Spleen (tissue), 11 donors: ENCODE measurements at regions not wholly inside any gene's neighbourhood (a gene's known extent, or its start where the extent isn't known, plus 50 kb on each side); places are given as distances from the start of the nearest gene placed in this dataset.

ENCODE experiments used
- DNase-seq: peaks from one replicate; pipeline ENCODE4 v3.0.0-alpha.2; 2020
- H3K27ac ChIP-seq, 8 donors: fragments of 200-600 bp; sonication (generic) in 7 of 8; 1 replicate in 4 of 8; 2 replicates in 4 of 8; pipeline versions ENCODE4 v1.5.0 to v1.8.0; 2016 to 2021; ENCODE audit warnings: inconsistent platforms in 4 of 8, mild to moderate bottlenecking in 4 of 8, moderate library complexity in 1 of 8
- H3K27me3 ChIP-seq, 7 donors: fragments of 200-600 bp; sonication (generic) in 6 of 7; replicated peaks in 1 of 7; 1 replicate in 4 of 7; 2 replicates in 3 of 7; pipeline versions ENCODE4 v1.5.0 to v1.8.0; 2016 to 2021; ENCODE audit warnings: inconsistent platforms in 3 of 7, mild to moderate bottlenecking in 1 of 7
- H3K36me3 ChIP-seq, 6 donors: fragments of 200-600 bp; sonication (generic) in 5 of 6; 1 replicate in 4 of 6; 2 replicates in 2 of 6; pipeline versions ENCODE4 v1.5.0 to v1.8.0; 2016 to 2021; ENCODE audit warnings: inconsistent platforms in 2 of 6
- H3K4me1 ChIP-seq, 6 donors: fragments of 200-600 bp; sonication (generic) in 5 of 6; 1 replicate in 3 of 6; 2 replicates in 3 of 6; pipeline versions ENCODE4 v1.5.0 to v1.8.0; 2016 to 2021; ENCODE audit warnings: inconsistent platforms in 3 of 6
- H3K4me3 ChIP-seq, 8 donors: fragments of 200-600 bp; sonication (generic) in 7 of 8; 1 replicate in 4 of 8; 2 replicates in 4 of 8; pipeline versions ENCODE4 v1.5.0 to v1.8.0; 2016 to 2021; ENCODE audit warnings: inconsistent platforms in 4 of 8, mild to moderate bottlenecking in 4 of 8, moderate library complexity in 2 of 8
- H3K9me3 ChIP-seq, 8 donors: fragments of 200-600 bp; sonication (generic) in 7 of 8; 1 replicate in 4 of 8; 2 replicates in 4 of 8; pipeline versions ENCODE4 v1.5.0 to v1.8.0; 2016 to 2021; ENCODE audit warnings: inconsistent platforms in 4 of 8
- POLR2A ChIP-seq, 3 donors: fragments of 450-650 bp; IDR thresholded peaks; one replicate each; pipeline ENCODE4 v1.5.1; 2017; ENCODE audit warnings: antibody characterized with exemption in 3 of 3, mild to moderate bottlenecking in 1 of 3
- POLR2AphosphoS5 ChIP-seq, 3 donors: sonication (generic); formaldehyde crosslinking; IDR thresholded peaks; one replicate each; pipeline ENCODE4 v1.5.1; 2017; ENCODE audit warnings: antibody characterized with exemption in 3 of 3
- WGBS, 5 donors: extraction: QIAGEN DNeasy Blood & Tissue Kit in 3 of 5; methylation state at CpG; one replicate each; pipeline versions ENCODE4 v1.1.5 to v1.1.7; 2013 to 2018; 5-methylcytosine and 5-hydroxymethylcytosine counted together
- intact Hi-C: fragments of 100-400 bp; cut with DNase I; formaldehyde crosslinking; loops from one replicate; pipeline ENCODE4 v1.15.0; 2023; ENCODE audit warnings: low total_unique reads
- TF ChIP-seq, protein P1 (sequence below), 11 experiments: fragments of 200-600 bp in 7 of 11; fragments of 450-650 bp in 4 of 11; sonication (generic) in 4 of 11; IDR thresholded peaks in 8 of 11; conservative IDR thresholded peaks in 3 of 11; 1 replicate in 7 of 11; 2 replicates in 4 of 11; pipeline versions ENCODE4 v1.4.0 to v1.8.0; 2016 to 2021; ENCODE audit warnings: antibody characterized with exemption in 11 of 11, inconsistent platforms in 4 of 11, mild to moderate bottlenecking in 1 of 11
- donor health status: healthy with polysubstance abuse.
- donor health status: DM: no; HTN: no; CAD: no; lungs with moderate emphysema.
- donor health status: DM: no; HTN: no; CAD: no.
- donor health status: Bipolar disorder and iron deficiency.
- donor health status: healthy.
- donor health status: DM: no; HTN: no; CAD: no.
- donor health status: DM: yes; HTN: yes; CAD: no.

- TF ChIP-seq, protein P1, sequence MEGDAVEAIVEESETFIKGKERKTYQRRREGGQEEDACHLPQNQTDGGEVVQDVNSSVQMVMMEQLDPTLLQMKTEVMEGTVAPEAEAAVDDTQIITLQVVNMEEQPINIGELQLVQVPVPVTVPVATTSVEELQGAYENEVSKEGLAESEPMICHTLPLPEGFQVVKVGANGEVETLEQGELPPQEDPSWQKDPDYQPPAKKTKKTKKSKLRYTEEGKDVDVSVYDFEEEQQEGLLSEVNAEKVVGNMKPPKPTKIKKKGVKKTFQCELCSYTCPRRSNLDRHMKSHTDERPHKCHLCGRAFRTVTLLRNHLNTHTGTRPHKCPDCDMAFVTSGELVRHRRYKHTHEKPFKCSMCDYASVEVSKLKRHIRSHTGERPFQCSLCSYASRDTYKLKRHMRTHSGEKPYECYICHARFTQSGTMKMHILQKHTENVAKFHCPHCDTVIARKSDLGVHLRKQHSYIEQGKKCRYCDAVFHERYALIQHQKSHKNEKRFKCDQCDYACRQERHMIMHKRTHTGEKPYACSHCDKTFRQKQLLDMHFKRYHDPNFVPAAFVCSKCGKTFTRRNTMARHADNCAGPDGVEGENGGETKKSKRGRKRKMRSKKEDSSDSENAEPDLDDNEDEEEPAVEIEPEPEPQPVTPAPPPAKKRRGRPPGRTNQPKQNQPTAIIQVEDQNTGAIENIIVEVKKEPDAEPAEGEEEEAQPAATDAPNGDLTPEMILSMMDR (IDR thresholded peaks at IDR 0.05 in 8 of 11, conservative IDR thresholded peaks at IDR 0.05 in 3 of 11) = no peak
- TF ChIP-seq POLR2AphosphoS5 (IDR thresholded peaks at IDR 0.05) (no peak), POLR2A (IDR thresholded peaks at IDR 0.05) (no peak)
- Histone ChIP-seq H3K9me3 (peaks cover 0 to under 1% (median 0%) of the 10 kb centered on the region in 8 donors), H3K4me1 (no peaks in the 10 kb centered on the region), H3K27me3 (peaks cover 0 to 13% (median 0%) of the 10 kb centered on the region in 7 donors), H3K36me3 (no peaks in the 10 kb centered on the region), H3K4me3 (no peak overlapping the region), H3K27ac (no peak overlapping the region)
- no peak for DNase-seq
- 75 to 92% (median 87%) methylated on average over 2 of the region's 2 CpGs for WGBS, 5 donors
- intact Hi-C loops = no loop called here
Measured at GRCh38 chr11:134679592-134679991, 267.6 kb upstream of the B3GAT1 start.

- peak; percentile 65 for DNase-seq
- Histone ChIP-seq H3K36me3 (no peaks in the 10 kb centered on the region), H3K27me3 (peaks cover 0 to 13% (median 0%) of the 10 kb centered on the region in 7 donors), H3K4me1 (no peaks in the 10 kb centered on the region), H3K4me3 (no peak overlapping the region), H3K9me3 (peaks cover 0 to 9% (median 0%) of the 10 kb centered on the region in 8 donors), H3K27ac (no peak overlapping the region)
- TF ChIP-seq POLR2AphosphoS5 (IDR thresholded peaks at IDR 0.05) = no peak
- no peak for TF ChIP-seq POLR2A (IDR thresholded peaks at IDR 0.05)
- TF ChIP-seq, protein P1 (IDR thresholded peaks at IDR 0.05 in 8 of 11, conservative IDR thresholded peaks at IDR 0.05 in 3 of 11) = no peak
- WGBS, 5 donors = 60 to 82% (median 72%) methylated on average over 3 of the region's 3 CpGs
- intact Hi-C loops = no loop called here
Measured at GRCh38 chr11:134678744-134679143, 266.7 kb upstream of the B3GAT1 start.

DNA sequence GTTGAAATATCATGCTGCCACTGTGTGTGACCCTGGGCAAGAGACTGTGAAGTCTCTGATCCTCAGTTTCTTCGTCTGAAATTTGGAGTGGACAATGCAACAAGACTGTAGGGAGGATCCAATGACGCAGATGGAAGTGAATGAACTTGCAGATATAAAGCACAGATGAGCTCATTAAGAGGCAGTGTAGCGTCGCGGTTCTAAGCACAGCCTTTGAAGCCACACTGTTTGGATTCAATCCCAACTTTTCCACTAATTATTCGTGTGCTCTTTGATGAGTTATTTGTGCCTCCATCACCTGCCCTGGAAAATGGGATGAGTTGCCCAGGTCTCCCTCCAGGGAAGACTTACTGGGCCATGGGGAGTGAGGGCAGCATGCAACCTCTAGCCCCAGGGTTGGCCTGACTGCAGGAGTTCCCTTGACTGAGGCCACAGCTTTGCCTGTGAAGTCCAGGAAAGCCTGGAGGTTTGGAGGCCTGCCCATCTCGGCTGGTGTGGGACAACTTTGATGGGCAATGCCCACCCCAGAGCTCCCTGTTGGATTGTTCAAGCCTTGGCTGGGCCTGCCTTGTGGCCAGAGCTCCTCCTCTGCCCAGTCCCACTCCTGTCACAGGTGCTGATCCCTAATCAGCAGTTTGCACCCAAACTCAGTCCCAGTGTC lies 266.0 kb upstream of the B3GAT1 start:
- Histone ChIP-seq H3K27me3 (peaks cover 0 to 13% (median 0%) of the 10 kb centered on the region in 7 donors), H3K27ac (no peak overlapping the region), H3K9me3 (peaks cover 0 to 12% (median 0%) of the 10 kb centered on the region in 8 donors), H3K4me1 (no peaks in the 10 kb centered on the region), H3K4me3 (no peak overlapping the region), H3K36me3 (no peaks in the 10 kb centered on the region)
- intact Hi-C loops = no loop called here
- DNase-seq = peak; percentile 38
- TF ChIP-seq POLR2AphosphoS5 (IDR thresholded peaks at IDR 0.05) = no peak
- no peak for TF ChIP-seq POLR2A (IDR thresholded peaks at IDR 0.05)
- TF ChIP-seq, protein P1 (IDR thresholded peaks at IDR 0.05 in 8 of 11, conservative IDR thresholded peaks at IDR 0.05 in 3 of 11) = no peak
- WGBS, 5 donors = 81 to 90% (median 81%) methylated on average over 7 of the region's 7 CpGs

DNA sequence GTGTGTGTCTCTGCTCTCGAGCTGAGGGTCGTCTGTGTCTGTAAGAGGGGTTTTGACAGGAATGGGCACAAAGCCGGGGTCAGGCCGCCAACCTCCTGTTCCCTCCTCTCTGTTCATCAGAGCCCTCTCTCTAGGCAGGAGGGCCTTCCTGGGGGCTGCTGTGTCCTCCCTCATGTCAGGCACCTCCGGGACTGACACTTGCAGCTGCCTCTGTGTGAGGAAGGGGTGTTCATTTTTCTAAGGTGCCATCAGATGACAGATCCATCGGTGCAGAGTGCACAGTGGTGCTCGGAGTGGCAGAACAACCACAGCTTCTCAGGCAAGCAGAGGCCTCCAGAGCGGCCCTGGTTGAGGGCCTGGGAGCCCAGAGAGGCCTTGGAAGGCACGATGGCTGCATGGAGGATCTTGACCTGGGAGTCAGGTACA lies 265.4 kb upstream of the B3GAT1 start:
- 66 to 82% (median 79%) methylated on average over 8 to 9 of the region's 9 CpGs for WGBS, 5 donors
- intact Hi-C loops = no loop called here
- Histone ChIP-seq H3K27me3 (peaks cover 0 to 13% (median 0%) of the 10 kb centered on the region in 7 donors), H3K36me3 (no peaks in the 10 kb centered on the region), H3K4me1 (no peaks in the 10 kb centered on the region), H3K4me3 (no peak overlapping the region), H3K9me3 (peaks cover 0 to 12% (median 0%) of the 10 kb centered on the region in 8 donors), H3K27ac (no peak overlapping the region)
- no peak for TF ChIP-seq POLR2AphosphoS5 (IDR thresholded peaks at IDR 0.05)
- peak; percentile 40 for DNase-seq
